T-helper 1 cell treated with Interleukin-12 subunit alpha and Interleukin-12 subunit beta and Interleukin-4 antibody, amounts not matched to agents 30 ng/mL and 1 ng/mL, for 36 hours (primary cell): ENCODE measurements at regions not wholly inside any gene's neighbourhood (a gene's known extent, or its start where the extent isn't known, plus 50 kb on each side); places are given as distances from the start of the nearest gene placed in this dataset.
"Not testable (repeated sequence)": the region's sequence is repeated elsewhere in the genome, so short reads cannot be mapped to it uniquely, and the experiment has no call there.

Experiments
- intact Hi-C: fragments of 100-400 bp; cut with micrococcal nuclease; formaldehyde crosslinking; loops from one replicate; pipeline ENCODE4 v1.15.1; 2024

- intact Hi-C loops: no loop called here
Measured at GRCh38 chr4:19631814-19632213, 619.9 kb upstream of the SLIT2 start.

DNA sequence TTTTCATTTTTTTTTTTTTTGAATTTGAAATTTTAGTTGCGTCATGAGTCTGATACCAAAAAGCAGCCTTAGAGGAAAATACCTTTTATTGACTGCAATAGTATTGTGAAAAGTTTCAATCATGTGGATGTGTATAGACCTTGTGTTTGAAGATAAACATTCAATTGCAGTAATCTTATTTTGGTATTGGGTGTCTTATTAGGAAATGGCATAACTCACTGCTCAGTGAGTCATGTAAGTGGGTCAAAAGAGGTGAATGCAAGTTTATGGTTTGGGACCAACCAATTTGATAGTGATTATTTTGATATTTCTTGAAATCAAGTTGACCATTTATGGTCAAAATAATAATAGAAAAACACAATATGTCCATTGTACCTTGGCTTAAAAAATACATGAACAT is 627.8 kb upstream of the SLIT2 start:
- intact Hi-C loops: no loop called here

GRCh38 chr4:19615086-19615689 is 636.5 kb upstream of the SLIT2 start:
- intact Hi-C loops: no loop called here

GRCh38 chr4:19614171-19614570 is 637.5 kb upstream of the SLIT2 start:
- intact Hi-C loops: no loop called here

DNA sequence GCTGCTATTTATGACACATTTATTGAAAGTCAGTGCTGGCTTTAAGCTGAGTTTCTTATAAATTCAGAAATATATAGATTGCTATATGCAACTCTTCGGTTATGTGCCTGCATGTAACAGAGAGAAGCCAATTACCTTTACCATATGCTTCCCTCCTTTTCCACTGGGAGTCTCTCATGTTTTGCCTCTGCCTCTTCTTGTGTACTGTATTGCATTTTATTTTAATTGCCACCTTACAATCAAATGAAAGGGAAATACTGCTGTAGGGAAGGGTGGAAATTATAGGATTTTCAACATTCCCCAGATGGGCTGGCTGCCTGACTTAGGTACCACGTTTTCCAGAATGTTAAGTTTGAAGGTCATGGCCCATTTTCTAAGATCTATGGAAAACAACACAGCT is 655.4 kb upstream of the SLIT2 start:
- intact Hi-C loops: no loop called here

DNA sequence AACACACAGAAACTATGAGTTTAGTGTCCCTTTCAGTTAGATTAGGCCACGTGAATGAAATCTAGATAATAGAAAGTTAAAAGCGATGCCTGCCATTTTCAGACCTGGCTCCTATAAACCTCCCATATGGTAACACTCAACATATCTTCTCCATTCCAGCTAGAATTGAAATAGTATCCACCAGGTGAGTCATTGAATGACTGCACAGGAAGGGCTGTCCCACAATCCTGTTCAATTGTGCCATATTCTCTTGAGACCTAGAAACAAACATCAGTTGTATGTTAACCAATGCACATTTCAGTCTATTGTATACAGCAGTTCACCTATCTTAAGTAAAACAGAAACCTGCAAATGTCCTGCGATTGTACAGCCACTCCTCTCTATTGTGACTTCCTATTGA is 659.3 kb upstream of the SLIT2 start:
- intact Hi-C loops: no loop called here

DNA sequence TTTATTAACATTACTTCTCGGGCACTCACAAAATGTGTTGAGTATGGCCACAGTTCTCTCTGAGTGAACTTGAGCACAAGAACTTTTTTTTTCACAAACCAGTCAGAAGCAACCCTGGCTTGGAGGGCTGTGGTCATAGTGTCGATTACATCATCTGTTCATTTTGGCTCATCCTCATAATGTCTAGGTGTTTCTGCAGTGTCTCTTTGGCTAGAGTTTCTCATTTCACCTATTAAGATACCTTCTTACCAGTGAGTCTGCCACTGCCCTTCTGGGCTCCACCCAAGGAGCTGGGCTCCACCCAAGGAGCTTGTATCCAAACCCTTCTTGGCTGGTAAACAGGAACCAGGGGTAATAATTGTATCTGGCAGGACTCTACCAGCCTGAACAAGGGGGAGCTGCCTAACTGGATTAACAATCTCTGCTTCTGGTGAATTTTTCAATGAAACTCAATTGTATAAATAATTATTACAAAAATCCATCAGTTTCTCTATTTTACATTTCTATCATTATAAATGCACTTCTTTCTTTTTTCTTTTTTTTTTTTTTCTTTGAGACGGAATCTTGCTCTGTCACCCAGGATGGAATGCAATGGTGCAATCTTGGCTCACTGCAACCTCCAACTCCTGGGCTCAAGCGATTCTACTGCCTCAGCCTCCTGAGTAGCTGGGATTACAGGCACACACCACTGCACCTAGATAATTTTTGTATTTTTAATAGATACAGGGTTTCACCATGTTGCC is 667.7 kb upstream of the SLIT2 start:
- intact Hi-C loops: no loop called here

DNA sequence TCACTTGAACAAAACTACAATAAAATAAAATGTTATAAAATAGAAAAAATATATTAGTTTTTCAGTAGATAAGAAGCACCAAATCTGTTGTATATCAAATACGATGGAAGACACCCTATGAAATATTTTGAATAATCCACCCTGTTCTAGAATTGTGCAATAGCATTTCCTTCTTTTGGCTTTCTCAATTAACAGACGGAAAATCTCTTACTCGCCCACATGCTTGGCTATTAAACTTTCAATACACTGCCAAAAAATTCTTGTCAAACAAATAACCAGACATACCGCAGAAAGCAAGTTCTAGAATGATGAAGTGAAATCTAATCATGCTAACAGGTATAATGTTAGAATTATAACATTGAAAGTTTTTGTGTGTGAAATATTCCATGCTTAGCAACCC is 671.6 kb upstream of the SLIT2 start:
- intact Hi-C loops: loop anchor here (1.0 kb wide), 1 partner anchor 9 kb away; no protein-coding TSS in a partner anchor

GRCh38 chr4:19579608-19580007 is 672.1 kb upstream of the SLIT2 start:
- intact Hi-C loops: loop anchor here (1.0 kb wide), 1 partner anchor 8 kb away; no protein-coding TSS in a partner anchor

GRCh38 chr4:19577097-19577496 is 674.6 kb upstream of the SLIT2 start:
- intact Hi-C loops: no loop called here

DNA sequence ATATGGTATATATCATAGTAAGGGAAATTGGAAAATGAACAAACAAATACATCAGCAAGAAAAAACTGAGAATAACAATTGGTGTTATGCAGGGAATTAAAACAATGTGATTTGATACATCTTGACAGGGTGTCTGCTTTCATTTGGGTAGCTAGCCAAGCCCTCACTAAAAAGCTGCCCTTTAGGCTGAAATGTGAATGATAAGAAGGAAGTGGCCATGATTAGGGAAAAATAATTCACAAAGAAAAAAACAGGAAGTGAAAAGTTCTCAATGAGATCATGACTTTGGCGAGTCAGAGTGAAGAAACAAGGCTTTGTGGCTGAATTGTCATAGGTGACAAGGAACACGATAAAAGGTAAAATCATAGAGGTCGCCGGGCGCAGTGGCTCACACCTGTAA is 675.8 kb upstream of the SLIT2 start:
- intact Hi-C loops: no loop called here

- intact Hi-C loops: no loop called here
Measured at GRCh38 chr4:19566041-19566440, 685.7 kb upstream of the SLIT2 start.

DNA sequence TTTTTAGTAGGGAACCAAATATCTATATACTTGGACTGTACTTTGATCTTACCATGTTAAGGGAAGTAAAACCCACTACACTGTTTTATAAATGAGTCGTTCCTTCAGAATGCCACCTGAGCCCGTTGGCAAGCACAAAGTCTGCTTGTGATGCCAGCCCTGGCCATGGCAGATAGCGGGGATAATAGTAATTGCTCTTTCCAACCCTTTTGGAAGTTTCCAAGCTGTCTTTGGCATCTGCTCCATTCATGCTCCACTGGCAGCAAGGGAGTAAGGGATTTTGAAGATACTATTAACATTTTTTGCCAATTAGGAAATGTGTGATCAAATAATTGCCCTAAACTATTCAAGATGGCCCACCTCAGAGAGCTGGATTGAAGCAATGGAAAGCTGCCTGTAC is 689.2 kb upstream of the SLIT2 start:
- intact Hi-C loops: no loop called here

DNA sequence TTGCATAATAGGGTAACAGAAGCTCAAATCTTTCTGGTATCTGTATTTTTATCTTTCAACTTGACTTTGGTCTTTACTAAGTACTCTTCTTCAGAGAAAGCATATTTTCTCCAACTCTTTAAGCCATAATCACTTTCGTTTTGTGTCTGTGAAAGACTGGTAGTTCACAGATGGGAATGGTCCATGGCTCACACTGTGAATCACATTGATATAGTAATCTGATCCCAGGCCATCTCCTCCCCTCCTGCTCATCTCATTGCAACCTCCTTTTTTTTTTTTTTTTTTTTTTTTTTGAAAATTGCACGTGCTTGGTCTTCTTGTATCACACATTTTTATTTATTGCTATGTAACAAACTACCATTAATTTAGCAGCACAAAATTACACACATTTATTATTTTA is 694.5 kb upstream of the SLIT2 start:
- intact Hi-C loops: no loop called here

DNA sequence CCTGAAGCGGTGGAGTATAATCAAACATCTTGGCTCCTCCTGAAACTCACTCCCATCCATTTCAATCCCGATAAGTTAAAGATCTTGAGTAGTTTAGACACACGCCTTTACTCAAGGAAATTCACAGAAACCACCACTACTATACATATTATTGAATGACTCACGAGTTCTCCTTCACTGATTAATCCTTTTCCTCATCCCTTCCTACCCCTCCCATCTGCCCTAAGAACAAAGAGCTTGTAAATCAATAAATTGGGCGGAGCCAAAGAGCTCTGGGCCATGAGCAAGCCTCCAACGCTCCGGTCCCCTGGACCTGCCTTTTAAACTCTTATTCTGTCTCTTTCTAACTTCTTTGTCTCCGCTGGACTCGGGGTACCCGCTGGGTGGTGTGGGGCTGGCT is 695.4 kb upstream of the SLIT2 start:
- intact Hi-C loops: not testable (repeated sequence)

GRCh38 chr4:19547463-19547862 is 704.2 kb upstream of the SLIT2 start:
- intact Hi-C loops: no loop called here

DNA sequence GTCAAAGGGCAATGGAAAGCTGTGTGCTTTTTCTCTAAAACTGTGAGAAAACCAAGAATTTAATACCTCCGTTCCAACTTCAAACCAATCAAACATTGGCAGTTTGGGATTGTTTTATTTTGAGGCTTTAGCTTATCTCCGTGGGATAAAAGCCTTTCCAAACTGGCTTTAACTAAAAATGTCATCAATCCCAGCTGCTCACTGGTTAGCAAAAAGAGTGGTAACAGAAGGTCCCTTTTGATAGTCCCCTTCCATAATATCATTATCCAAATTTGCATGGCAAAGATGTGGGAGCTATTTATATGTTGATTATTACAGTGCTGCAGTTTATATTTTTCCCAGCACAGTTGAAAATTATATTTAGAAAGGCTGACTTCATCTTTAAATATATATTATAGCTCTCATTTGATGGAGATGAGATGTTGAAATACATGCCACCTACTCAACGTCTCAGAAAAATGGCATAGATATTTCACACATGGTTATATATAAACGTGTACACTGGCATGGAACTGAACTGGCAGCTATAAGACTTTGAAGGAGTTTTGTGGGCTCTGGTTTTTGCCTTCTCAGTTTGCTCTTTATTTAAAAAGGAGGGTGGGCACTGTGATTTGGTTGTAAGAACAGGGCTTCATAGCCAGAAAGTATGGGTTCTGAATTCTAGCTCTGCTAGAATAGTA is 707.1 kb upstream of the SLIT2 start:
- intact Hi-C loops: no loop called here

DNA sequence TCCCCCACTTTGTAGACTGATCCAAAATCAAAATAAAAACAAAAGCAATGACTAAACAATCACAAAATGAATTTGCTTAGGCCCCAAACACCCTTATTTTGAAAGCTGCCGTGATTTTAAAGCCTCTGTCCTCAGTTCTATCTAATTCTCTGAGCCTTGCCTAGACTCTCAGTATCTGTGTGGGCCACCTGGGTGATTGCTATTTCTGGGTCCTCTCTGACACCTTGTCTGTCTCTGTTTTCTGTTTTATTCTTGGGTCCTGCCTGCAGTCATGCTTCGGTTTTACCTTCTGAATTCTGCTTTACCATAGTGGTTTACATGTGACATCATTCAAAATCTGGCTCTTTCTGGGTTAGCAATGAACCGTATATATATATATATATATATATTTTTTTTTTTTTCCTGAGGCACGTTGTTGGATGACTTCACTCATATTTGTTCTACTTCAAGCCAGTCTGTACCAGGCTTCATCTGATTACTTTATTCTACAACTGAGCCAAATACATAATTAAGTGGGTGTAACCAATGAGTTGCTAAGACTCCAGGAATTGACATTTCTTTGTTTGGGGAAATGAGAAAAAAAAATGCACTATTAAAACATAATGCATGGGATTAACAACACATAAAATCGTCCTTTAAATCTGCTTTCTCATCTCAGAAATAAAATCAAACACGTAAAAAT is 710.7 kb upstream of the SLIT2 start:
- intact Hi-C loops: no loop called here

DNA sequence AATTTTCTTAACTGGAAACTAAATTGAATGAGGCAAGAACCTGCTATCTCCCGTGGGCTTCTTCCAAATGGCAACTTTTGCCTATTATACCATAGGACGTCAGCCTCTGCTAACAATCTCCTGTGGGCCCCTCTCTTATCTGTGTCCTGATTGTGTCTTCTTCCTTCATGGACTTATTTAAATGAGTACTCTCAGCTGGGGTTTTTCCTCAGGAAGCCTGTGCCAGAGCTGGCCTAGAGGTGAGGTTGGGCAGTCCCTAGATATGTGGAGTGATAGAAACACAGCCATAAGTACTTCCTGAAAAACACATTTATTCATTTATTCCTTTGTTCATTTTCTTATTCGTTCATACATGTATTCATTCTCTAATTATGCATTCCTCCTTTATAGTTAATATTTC is 712.5 kb upstream of the SLIT2 start:
- intact Hi-C loops: no loop called here

DNA sequence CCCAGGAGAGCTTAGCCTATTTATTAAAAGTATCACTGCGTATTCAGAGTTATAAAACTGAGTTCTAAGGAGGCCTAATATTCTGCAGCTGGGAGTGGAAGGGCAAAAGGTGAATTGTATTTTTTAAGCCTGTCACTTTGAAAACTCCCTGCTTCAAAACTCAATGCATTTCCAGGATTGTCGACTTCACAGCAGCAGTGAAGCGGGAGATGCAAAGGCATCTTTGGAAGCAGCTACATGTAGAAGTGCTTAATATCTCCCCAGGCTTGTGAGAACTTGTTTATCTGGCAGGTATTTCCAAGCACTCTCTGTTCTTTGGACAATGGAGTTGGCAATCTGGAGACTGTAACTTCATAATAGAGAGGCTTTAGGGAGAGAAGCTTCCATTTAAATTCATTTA is 717.5 kb upstream of the SLIT2 start:
- intact Hi-C loops: no loop called here

GRCh38 chr4:19531906-19532848 is 719.5 kb upstream of the SLIT2 start:
- intact Hi-C loops: no loop called here
